H1 (cell line): ENCODE measurements at regions not wholly inside any gene's neighbourhood (a gene's known extent, or its start where the extent isn't known, plus 50 kb on each side); places are given as distances from the start of the nearest gene placed in this dataset.

Experiments used
- CBX5 ChIP-seq: fragments of 300-800, 300-1000 bp; sonication (generic); IDR thresholded peaks from 2 replicates; pipeline ENCODE4 v1.7.1; 2016; ENCODE audit warnings: antibody characterized with exemption, low read length, low read depth
- CTCF ChIP-seq, 3 experiments: IDR thresholded peaks; 1 replicate in 2 of 3; 2 replicates in 1 of 3; pipeline versions ENCODE4 v1.5.1 to v1.6.1; 2011; ENCODE audit warnings: low read length in 3 of 3, mild to moderate bottlenecking in 3 of 3, inconsistent platforms in 2 of 3, low read depth in 1 of 3, moderate library complexity in 1 of 3; ENCODE audit not compliant: insufficient read depth in 1 of 3; ENCODE audit errors: control extremely low read depth in 1 of 3

- TF ChIP-seq CTCF (IDR thresholded peaks at IDR 0.05; ENCODE audit: control extremely low read depth in 1 of 3, insufficient read depth in 1 of 3, low read depth in 1 of 3, low read length in 3 of 3) (no peak), CBX5 (no peak)
Measured at GRCh38 chr16:11406177-11406560, 60.9 kb downstream of the RMI2 start (continued).
